ENCODE measurements at regions not wholly inside any gene's neighbourhood (a gene's known extent, or its start where the extent isn't known, plus 50 kb on each side); places are given as distances from the start of the nearest gene placed in this dataset.

DNA sequence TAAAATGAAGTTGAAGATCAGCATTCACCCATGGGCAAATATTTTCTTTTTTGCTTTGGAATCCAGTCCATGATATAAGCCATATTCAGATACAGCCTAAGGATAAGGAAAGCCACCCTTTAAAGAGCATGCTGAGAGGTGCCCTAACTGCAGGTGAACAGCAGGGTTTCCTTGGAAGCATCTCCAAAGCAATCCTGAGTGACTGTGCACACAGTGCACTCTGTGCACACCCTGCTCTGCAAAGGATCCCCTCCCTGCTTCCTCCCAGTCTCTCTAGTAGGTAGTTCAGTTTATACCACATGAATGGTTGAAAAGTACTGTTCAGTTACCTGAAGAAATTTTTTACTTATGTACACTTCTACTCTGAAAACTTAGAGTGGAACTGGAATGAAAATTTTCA lies 491.4 kb downstream of the RASEF start:
- no peak overlapping the region for H3K4me3 ChIP-seq (ENCODE audit: low read depth, low read length)
- TF ChIP-seq, protein P1, sequence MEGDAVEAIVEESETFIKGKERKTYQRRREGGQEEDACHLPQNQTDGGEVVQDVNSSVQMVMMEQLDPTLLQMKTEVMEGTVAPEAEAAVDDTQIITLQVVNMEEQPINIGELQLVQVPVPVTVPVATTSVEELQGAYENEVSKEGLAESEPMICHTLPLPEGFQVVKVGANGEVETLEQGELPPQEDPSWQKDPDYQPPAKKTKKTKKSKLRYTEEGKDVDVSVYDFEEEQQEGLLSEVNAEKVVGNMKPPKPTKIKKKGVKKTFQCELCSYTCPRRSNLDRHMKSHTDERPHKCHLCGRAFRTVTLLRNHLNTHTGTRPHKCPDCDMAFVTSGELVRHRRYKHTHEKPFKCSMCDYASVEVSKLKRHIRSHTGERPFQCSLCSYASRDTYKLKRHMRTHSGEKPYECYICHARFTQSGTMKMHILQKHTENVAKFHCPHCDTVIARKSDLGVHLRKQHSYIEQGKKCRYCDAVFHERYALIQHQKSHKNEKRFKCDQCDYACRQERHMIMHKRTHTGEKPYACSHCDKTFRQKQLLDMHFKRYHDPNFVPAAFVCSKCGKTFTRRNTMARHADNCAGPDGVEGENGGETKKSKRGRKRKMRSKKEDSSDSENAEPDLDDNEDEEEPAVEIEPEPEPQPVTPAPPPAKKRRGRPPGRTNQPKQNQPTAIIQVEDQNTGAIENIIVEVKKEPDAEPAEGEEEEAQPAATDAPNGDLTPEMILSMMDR (IDR thresholded peaks at IDR 0.05; ENCODE audit: low read depth, low read length): no peak
- in situ Hi-C loops (cut with HindIII; ENCODE audit: low sequenced_read_pairs): no loop called here
- no peak for DNase-seq (ENCODE audit: low read depth, low spot score)

DNA sequence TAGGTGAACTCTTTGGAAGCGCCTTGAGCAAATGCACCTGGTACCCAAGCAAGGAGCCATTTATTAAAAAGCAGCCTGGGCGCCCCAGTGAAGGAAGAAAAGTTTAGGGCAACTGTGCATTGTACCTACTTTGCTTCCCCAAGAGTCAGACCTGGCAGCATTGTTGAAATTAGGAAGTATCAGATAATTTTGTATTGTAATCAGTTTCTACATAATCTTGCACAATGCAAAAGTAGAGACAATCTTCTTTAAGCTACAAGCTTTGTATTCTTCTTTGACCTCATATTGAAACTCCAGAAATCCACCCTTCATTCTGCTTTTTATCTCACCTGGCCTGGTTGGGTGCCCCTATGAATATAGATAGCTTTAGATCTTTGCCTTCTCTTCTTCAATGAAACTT lies 490.8 kb downstream of the RASEF start:
- H3K4me3 ChIP-seq (ENCODE audit: low read depth, low read length): no peak overlapping the region
- TF ChIP-seq, protein P1 (IDR thresholded peaks at IDR 0.05; ENCODE audit: low read depth, low read length): no peak
- in situ Hi-C loops (cut with HindIII; ENCODE audit: low sequenced_read_pairs): no loop called here
- DNase-seq (ENCODE audit: low read depth, low spot score): no peak

DNA sequence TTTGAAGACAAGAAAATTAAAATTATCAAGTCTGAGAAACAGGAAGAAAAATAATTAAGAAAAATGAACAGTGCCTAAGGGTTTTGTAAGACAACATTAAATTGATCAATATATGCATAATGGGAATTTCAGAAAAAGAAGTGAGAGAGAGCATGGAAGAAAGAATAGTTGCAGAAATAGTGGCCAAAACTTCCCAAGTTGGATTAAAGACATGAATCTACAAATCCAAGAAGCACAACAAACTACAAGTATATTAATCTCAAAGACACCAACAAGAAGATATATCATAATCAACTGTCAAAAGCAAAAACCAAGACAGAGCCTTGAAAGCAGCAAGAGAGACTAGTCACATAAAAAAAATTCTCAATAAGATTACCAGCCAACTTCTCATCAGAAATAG lies 488.0 kb downstream of the RASEF start:
- in situ Hi-C loops (cut with HindIII; ENCODE audit: low sequenced_read_pairs): no loop called here

DNA sequence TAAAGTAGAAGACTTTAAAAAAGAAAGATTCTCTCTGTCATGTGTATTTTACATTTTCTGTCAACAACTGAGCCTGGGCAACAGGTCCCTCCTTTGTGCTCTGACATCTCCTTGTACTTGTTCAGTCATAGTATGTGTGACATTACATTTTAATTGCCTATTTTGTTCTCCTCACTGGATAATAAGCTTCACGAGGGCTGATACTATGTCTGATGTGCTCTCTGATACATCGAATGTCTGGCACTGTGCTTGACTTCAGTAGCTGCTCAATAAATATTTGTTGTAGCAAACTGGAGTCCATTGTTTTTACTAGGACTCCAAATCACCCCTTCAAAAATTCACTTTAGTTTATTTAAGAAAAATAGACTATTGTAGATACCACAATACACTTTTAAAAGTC lies 482.0 kb downstream of the RASEF start:
- DNase-seq (ENCODE audit: low read depth, low spot score): no peak
- in situ Hi-C loops (cut with HindIII; ENCODE audit: low sequenced_read_pairs): no loop called here
- TF ChIP-seq, protein P1 (IDR thresholded peaks at IDR 0.05; ENCODE audit: low read depth, low read length): no peak
- no peak overlapping the region for H3K4me3 ChIP-seq (ENCODE audit: low read depth, low read length)

More for the DNA sequence above, 488.0 kb downstream of the RASEF start:
- TF ChIP-seq, protein P1 (IDR thresholded peaks at IDR 0.05; ENCODE audit: low read depth, low read length): no peak
- no peak for DNase-seq (ENCODE audit: low read depth, low spot score)
- H3K4me3 ChIP-seq (ENCODE audit: low read depth, low read length): no peak overlapping the region

DNA sequence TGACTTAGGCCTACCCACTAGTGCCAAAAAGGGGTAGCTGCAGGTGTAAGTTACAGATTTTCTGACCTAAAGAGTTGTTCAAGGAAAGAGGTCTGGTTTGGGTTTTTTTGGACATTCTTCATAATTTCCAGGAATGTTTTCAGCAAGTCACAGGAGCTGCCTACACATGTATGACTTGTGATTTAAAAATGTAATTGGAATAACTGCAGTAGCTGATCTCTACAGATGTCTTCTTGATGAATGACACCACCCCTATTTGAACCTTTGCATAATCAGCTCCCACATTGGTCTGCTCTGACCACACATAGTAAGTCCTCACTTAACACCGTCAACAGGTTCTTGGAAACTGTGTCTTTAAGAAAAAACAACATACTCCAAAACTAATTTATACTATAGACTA lies 481.4 kb downstream of the RASEF start:
- in situ Hi-C loops (cut with HindIII; ENCODE audit: low sequenced_read_pairs): no loop called here
- TF ChIP-seq, protein P1 (IDR thresholded peaks at IDR 0.05; ENCODE audit: low read depth, low read length): no peak
- no peak overlapping the region for H3K4me3 ChIP-seq (ENCODE audit: low read depth, low read length)
- no peak for DNase-seq (ENCODE audit: low read depth, low spot score)

DNA sequence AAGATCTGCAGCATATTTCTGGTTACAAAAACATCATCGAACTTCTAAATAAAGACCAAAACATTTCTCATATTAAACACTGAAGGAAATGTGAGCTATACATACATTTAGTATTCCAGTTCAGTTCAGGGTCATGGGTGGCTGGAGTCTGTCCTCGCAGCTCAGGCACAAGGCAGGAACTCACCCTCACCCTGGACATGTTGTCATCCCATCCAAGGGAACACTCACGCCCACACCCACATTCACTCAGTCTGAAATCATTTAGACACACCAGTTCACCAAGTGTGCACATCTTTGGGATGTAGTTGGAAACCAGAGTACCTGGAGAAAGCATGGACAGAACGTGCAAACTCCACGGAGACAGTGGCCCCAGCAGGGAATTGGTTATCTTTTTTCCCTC lies 481.0 kb downstream of the RASEF start:
- in situ Hi-C loops (cut with HindIII; ENCODE audit: low sequenced_read_pairs): no loop called here
- DNase-seq (ENCODE audit: low read depth, low spot score): no peak
- H3K4me3 ChIP-seq (ENCODE audit: low read depth, low read length): no peak overlapping the region
- TF ChIP-seq, protein P1 (IDR thresholded peaks at IDR 0.05; ENCODE audit: low read depth, low read length): no peak

DNA sequence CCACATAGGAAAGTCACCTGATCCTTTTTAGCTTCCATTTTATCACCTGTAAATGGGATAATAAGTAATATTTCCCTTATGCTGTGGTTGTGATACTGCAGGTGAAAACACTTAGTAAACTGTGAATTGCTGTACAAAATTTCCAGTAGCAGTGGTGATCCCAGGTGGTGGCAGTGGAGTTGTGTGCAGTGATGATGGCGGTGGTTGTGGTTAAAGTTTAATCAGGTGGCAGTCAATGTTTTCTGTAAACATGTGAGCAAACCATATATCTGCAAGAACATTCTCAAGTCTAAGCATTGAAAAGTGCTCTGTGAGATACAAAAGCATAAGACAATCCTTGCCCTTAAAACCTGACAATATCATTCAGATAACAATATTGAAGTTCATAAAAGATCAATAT lies 480.2 kb downstream of the RASEF start:
- DNase-seq (ENCODE audit: low read depth, low spot score): no peak
- no peak overlapping the region for H3K4me3 ChIP-seq (ENCODE audit: low read depth, low read length)
- in situ Hi-C loops (cut with HindIII; ENCODE audit: low sequenced_read_pairs): no loop called here
- TF ChIP-seq, protein P1 (IDR thresholded peaks at IDR 0.05; ENCODE audit: low read depth, low read length): no peak

Data from astrocyte of the spinal cord (primary cell).